Ammon's horn (tissue), 1 donor: ENCODE measurements at regions not wholly inside any gene's neighbourhood (a gene's known extent, or its start where the extent isn't known, plus 50 kb on each side); places are given as distances from the start of the nearest gene placed in this dataset.
A peak's percentile ranks its signal among the peaks of the same experiment; 100 is the strongest.

Experiments used
- DNase-seq: peaks from one replicate; pipeline ENCODE4 v3.0.0-alpha.2; 2016; ENCODE audit warnings: low spot score

- DNase-seq = no peak
These were observed 342.1 kb downstream of the NR2F2 start for GRCh38 chr15:96672629-96673028.

- no peak for DNase-seq
These were observed 347.9 kb downstream of the NR2F2 start for GRCh38 chr15:96678386-96678785.

GRCh38 chr15:96687388-96688107, 357.0 kb downstream of the NR2F2 start:
- no peak for DNase-seq

DNA sequence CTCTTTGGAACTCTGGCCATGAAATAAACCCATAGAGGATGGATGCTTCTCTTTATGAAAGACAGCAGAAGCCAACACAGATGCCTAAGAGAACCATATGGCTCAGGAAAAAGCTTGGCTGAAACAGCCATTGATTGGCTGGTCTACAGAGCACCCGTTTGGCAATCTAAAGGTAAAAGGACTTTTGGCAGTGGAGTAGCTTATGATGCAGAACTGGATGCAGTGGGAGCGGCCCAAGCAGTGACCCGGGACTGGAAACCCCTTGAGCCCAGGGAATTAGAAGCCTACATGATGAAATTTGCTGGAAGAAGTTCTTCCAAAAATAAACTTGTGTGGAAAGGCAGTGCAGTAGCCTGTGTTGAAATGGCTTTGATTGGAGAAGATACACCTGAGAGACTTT, 360.2 kb downstream of the NR2F2 start:
- no peak for DNase-seq

GRCh38 chr15:96692826-96693225, 362.3 kb downstream of the NR2F2 start:
- DNase-seq = peak; percentile 2

DNA sequence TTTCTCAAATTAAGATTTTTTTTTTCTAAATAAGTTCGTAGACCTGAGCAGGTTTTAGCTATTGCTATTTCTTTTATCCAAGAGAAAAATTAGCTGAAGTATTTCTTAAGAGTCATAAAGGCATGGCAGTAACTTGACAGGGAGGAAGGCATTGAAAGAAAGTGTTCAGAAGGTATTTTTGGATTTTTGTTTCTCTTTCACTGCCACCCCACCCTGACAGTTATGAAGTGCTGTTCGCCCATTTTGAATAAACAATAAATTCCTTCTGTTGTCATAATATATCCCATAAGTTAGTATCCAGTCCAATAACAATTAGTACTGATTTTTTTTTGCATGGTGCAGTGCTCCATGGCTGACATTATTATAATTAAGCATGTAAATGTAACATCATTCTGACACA, 363.0 kb downstream of the NR2F2 start:
- no peak for DNase-seq

GRCh38 chr15:96693990-96694517, 363.6 kb downstream of the NR2F2 start:
- no peak for DNase-seq

DNA sequence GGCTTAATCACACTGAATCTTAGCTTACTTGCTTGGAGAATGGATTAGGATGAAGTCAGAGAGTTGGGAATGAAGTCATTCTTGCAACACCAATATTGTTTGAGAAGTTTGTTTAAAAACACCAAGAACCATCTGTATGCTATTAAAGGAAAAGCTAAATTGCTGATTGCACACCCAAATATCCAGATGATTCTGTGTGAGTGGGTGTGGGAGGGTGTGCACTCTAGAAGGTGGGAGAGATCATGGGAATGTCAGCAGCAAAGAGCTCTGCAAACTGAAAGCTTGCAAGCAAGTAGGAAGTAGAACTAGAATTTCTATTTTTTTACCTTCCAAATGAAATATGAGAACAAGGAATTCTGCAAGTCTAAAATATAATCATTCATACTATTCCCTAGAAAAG, 364.9 kb downstream of the NR2F2 start:
- DNase-seq = no peak

DNA sequence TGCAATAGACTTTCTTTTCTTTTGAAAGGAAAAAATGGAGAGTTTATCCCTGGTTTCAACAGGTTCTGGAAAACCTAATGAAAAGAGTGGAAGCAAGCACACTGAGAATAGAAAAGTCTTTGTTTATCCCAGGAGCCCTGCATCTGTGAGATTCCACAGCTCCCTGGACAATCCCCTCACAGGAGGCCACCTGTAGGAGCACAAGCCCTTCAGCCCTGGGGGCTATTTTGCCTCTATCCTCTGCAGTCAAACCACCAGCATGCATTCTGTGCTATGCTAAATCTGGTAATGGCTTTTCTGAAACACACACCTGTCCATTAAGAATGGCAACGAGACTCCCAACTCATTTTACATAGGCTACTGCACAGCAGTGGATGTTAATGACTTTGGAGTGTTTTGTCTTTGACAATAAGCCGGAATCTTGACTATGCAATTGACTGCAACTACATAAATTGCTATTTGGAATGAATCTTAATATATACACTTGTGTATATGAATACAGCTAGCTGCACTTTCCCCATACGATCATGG, 369.4 kb downstream of the NR2F2 start:
- DNase-seq = no peak

GRCh38 chr15:96700555-96700954, 370.1 kb downstream of the NR2F2 start:
- no peak for DNase-seq

DNA sequence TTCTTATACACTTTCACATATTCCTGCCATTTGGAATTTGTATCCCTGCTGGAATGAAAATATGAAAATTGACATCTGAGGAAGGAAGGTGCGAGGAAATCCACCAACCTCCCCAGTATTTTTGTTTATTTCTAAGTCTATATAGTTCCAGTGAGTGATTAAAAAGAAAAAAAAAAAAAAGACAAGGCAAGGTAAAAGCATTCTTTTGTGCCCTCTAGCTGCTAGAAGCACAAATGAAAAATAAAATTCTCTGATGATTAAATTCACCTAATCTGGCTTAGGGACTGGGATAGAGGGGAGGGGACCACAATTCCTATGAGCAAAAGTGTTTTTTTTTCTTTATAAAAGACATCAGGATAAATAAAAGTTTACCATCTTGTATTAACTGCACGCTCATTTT, 370.9 kb downstream of the NR2F2 start:
- no peak for DNase-seq

DNA sequence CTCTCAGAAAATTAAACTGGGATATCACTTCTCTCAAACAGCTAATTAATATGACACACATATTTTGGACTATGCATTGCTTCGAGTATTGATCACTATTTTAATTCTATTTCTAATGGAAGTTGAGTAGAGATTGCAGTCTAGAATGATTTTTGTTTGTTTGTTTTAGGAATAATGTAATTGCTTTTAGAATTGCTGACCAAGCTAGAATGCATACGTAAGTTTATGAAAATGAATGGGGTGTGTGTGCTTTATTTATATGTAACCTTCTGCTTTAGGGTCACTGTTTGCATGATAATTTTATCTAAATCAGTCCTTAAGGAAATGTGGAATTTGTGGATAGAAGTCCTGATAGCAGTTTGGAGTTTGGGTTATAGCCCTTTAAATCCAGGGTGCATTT, 371.4 kb downstream of the NR2F2 start:
- DNase-seq = no peak

- no peak for DNase-seq
These were observed 372.1 kb downstream of the NR2F2 start for GRCh38 chr15:96702589-96702988.

- DNase-seq = no peak
These were observed 372.6 kb downstream of the NR2F2 start for GRCh38 chr15:96703091-96703490.

DNA sequence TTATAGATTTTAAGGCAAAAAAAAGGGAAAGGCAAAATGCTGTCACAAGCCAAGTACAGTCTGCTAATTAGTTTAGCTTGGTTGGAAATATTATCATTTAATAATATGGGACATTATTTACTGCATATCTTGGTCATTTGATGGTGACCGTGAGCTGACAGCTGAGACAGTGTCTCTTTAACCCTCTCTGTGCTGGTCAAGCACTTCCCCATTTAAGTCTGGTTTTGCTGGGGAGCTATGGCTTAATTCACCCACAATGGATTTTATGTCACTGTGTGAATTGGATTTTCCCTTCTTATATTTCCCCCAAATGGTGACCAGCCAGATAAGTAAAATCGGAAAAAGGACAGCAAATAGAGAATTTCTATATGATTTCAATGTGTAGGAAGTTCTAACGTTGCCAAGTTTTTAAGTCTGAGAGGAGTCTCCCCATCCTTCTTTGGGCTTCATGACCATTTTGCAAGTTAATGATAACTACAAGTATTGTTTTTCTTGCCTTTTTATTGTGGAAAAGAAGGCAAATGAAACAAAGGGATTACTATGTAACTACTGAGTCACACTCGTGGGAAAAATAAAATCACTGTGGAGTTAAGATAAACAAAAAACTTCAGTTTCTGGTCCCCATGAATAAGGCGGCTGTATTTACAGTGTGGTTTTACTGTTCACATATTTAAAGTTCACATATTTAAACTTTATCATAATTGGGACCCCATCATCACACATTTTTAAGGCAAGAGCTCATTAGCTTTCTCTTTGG, 373.5 kb downstream of the NR2F2 start:
- DNase-seq = no peak

DNA sequence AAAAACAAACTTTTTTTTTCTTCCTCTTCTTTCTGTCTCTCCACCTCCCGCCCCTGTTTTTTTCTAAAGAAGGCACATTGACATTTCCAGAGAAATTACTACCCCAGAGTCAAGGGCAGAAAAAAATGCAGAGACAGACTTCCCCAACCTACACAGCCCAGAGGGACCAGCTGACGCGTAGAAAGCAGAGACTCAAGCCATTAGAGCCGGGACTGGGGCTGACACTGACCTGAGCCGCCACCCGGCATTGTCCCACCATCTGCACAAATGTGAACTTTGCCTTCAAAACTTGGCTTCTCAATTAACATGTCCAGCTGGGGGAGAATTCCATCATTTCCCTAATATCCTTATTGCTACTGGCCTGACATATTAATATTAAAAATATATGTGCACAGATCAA, 385.6 kb downstream of the NR2F2 start:
- no peak for DNase-seq

DNA sequence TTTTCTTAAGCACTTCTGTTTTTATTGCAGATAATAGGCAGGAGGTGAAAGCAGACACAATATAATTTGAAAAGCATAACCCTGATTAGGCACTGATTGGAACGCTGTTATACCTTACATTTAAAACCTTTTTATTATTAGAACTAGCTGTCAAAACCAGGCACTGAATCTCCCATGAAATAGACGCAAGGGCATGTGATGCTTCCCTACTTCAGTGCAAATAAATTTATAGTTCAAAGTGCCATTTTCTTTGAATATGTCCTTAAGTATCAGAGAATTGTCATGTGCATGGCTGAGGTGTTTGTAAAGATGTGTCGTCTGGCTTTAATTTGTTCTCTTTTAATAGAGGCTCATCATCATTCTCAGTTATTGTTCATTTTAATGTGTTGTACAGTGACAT, 386.0 kb downstream of the NR2F2 start:
- DNase-seq = no peak

GRCh38 chr15:96720251-96720650, 389.8 kb downstream of the NR2F2 start:
- DNase-seq = no peak

DNA sequence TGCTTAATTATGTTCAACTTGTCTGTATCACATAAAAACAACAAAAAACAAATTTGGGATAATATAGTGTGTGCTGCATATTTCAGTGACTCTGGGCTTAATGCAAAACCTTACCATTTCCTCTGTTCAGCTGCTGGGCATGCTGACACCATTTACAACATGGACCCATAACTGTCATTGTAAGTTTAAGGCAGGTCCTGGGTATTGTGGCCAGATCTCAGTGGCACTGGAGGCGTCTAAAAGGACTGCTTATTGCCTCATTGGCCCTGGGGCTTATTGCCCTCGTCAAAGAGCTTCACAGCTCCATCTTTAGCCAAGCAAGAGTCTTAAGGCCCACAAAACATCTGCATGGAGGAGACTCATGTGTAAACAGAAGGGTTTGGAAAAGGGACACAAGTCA, 390.2 kb downstream of the NR2F2 start:
- DNase-seq = no peak

- DNase-seq = no peak
These were observed 398.1 kb downstream of the NR2F2 start for GRCh38 chr15:96728591-96728990.

GRCh38 chr15:96732704-96733103, 402.2 kb downstream of the NR2F2 start:
- DNase-seq = no peak

- no peak for DNase-seq
These were observed 403.2 kb downstream of the NR2F2 start for GRCh38 chr15:96733721-96734120.

DNA sequence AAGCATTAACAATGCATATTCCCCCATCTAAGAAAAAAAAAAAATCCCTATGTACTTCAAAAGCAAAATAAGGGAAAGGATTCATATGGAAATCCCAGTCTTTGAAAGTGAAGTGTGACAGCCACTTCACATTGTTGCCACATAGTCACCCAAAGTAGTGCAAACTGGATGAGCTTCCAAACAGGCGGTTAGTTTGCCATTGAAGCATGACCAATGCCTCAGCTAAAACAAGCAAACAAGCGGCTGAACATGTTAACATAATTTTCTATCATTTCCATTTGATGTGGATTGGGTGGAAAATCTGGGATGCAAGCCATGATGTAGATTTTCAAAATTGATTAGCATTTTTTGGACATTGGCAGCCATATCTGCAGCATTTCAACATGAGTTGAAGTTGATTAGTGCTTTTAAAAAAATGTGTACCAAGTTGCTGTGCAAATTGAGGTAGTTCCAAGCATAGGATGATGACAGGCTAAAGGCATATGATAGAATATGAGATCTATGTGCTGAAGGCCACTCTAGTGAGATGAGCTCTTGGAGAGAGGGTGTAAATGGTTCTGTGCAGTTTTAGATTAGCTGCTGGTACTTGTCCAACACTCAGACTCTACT, 405.2 kb downstream of the NR2F2 start:
- no peak for DNase-seq
